G401 (cell line): ENCODE measurements at regions not wholly inside any gene's neighbourhood (a gene's known extent, or its start where the extent isn't known, plus 50 kb on each side); places are given as distances from the start of the nearest gene placed in this dataset.

ENCODE experiments used
- DNase-seq: peaks from one replicate; pipeline ENCODE4 v3.0.0-alpha.2; 2015; ENCODE audit warnings: low spot score
- in situ Hi-C: cut with HindIII; loops from 2 replicates; pipeline ENCODE4 v1.10.0; 2016; ENCODE audit warnings: low sequenced_read_pairs, mixed read lengths

GRCh38 chr2:173578404-173579107 lies 223.9 kb downstream of the CDCA7 start:
- in situ Hi-C loops: no loop called here
- no peak for DNase-seq

GRCh38 chr2:173580351-173580750 lies 225.7 kb downstream of the CDCA7 start:
- in situ Hi-C loops: no loop called here
- DNase-seq: no peak

- in situ Hi-C loops: no loop called here
Observed at GRCh38 chr2:173580956-173581355, 226.3 kb downstream of the CDCA7 start.

GRCh38 chr2:173583196-173583595 lies 228.5 kb downstream of the CDCA7 start:
- in situ Hi-C loops: no loop called here
- no peak for DNase-seq

More at GRCh38 chr2:173580956-173581355, 226.3 kb downstream of the CDCA7 start:
- no peak for DNase-seq

- no peak for DNase-seq
- in situ Hi-C loops: no loop called here
Observed at GRCh38 chr2:173584000-173584399, 229.3 kb downstream of the CDCA7 start.

GRCh38 chr2:173584676-173585458 lies 230.2 kb downstream of the CDCA7 start:
- no peak for DNase-seq
- in situ Hi-C loops: no loop called here

- no peak for DNase-seq
- in situ Hi-C loops: no loop called here
Observed at GRCh38 chr2:173588931-173589369, 234.3 kb downstream of the CDCA7 start.

- DNase-seq: no peak
- in situ Hi-C loops: no loop called here
Observed at GRCh38 chr2:173589604-173590275, 235.1 kb downstream of the CDCA7 start.

- no peak for DNase-seq
- in situ Hi-C loops: no loop called here
Observed at GRCh38 chr2:173590276-173590861, 235.7 kb downstream of the CDCA7 start.

- no peak for DNase-seq
- in situ Hi-C loops: no loop called here
Observed at GRCh38 chr2:173593109-173593508, 238.4 kb downstream of the CDCA7 start.

GRCh38 chr2:173596244-173596643 lies 241.6 kb downstream of the CDCA7 start:
- DNase-seq: no peak
- in situ Hi-C loops: no loop called here

- DNase-seq: no peak
- in situ Hi-C loops: no loop called here
Observed at GRCh38 chr2:173598525-173598924, 243.9 kb downstream of the CDCA7 start.

GRCh38 chr2:173599821-173600359 lies 245.2 kb downstream of the CDCA7 start:
- in situ Hi-C loops: no loop called here
- DNase-seq: no peak

GRCh38 chr2:173602153-173602795 lies 247.6 kb downstream of the CDCA7 start:
- no peak for DNase-seq
- in situ Hi-C loops: no loop called here

- no peak for DNase-seq
Observed at GRCh38 chr2:173605994-173606393, 251.3 kb downstream of the CDCA7 start.

GRCh38 chr2:173606619-173607248 lies 252.1 kb downstream of the CDCA7 start:
- no peak for DNase-seq
- in situ Hi-C loops: no loop called here

More at GRCh38 chr2:173605994-173606393, 251.3 kb downstream of the CDCA7 start:
- in situ Hi-C loops: no loop called here

GRCh38 chr2:173607606-173608311 lies 253.1 kb downstream of the CDCA7 start:
- in situ Hi-C loops: no loop called here
- no peak for DNase-seq

GRCh38 chr2:173611121-173611520 lies 256.4 kb downstream of the CDCA7 start:
- in situ Hi-C loops: no loop called here
- no peak for DNase-seq
